ENCODE measurements at regions not wholly inside any gene's neighbourhood (a gene's known extent, or its start where the extent isn't known, plus 50 kb on each side); places are given as distances from the start of the nearest gene placed in this dataset.

DNA sequence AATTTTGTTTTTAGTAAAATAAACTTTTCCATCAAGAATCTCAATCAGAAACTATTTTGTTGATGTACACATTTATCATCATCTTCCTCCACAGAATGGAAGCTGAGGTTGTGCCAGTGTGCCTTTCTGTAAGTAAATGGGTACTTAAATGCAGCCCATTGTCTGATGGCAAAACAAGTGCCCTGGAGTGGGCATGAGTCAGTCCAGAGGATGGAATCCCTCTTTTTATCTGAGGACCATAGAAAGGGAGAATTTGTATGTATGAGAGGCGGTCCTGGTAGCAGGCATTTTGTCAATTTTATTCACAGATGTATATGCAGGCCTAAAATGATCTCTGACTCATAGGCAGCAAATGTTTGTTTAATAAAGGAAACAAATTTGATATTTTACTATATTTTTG, 102.1 kb upstream of the MAGI2 start:
- TF ChIP-seq EZH2 (IDR thresholded peaks at IDR 0.05) (no peak), POLR2AphosphoS5 (IDR thresholded peaks at IDR 0.05; ENCODE audit: borderline replicate concordance, low read depth, low read length) (no peak)
